ENCODE measurements at regions not wholly inside any gene's neighbourhood (a gene's known extent, or its start where the extent isn't known, plus 50 kb on each side); places are given as distances from the start of the nearest gene placed in this dataset.
"Not testable (repeated sequence)": the region's sequence is repeated elsewhere in the genome, so short reads cannot be mapped to it uniquely, and the experiment has no call there.

- Mint-ChIP-seq H3K9me3 (no peaks in the 10 kb centered on the region), H3K36me3 (ENCODE audit: low read depth) (no peaks in the 10 kb centered on the region), H3K4me1 (peaks cover 22% of the 10 kb centered on the region), H3K4me3 (no peak overlapping the region), H3K27ac (no peak overlapping the region), H3K27me3 (no peaks in the 10 kb centered on the region)
- DNase-seq (no peak), ATAC-seq (no peak)
These were observed 2095.9 kb downstream of the LRRC4C start for GRCh38 chr11:39363571-39363970.

GRCh38 chr11:39361557-39361956, 2097.9 kb downstream of the LRRC4C start:
- H3K27me3 Mint-ChIP-seq: no peaks in the 10 kb centered on the region
- peaks cover 5% of the 10 kb centered on the region for H3K4me1 Mint-ChIP-seq
- DNase-seq (no peak), ATAC-seq (no peak)
- no peaks in the 10 kb centered on the region for H3K9me3 Mint-ChIP-seq
- no peak overlapping the region for H3K27ac Mint-ChIP-seq
- H3K36me3 Mint-ChIP-seq (ENCODE audit: low read depth): no peaks in the 10 kb centered on the region
- no peak overlapping the region for H3K4me3 Mint-ChIP-seq

GRCh38 chr11:39345834-39346442, 2113.5 kb downstream of the LRRC4C start:
- Mint-ChIP-seq H3K27ac (no peak overlapping the region), H3K27me3 (no peaks in the 10 kb centered on the region), H3K36me3 (ENCODE audit: low read depth) (no peaks in the 10 kb centered on the region), H3K4me1 (no peaks in the 10 kb centered on the region), H3K9me3 (no peaks in the 10 kb centered on the region), H3K4me3 (no peak overlapping the region)
- no peak for DNase-seq
- ATAC-seq: no peak

- no peak for ATAC-seq
- no peak for DNase-seq
- H3K9me3 Mint-ChIP-seq: peaks cover 26% of the 10 kb centered on the region
- no peaks in the 10 kb centered on the region for H3K27me3 Mint-ChIP-seq
- no peaks in the 10 kb centered on the region for H3K36me3 Mint-ChIP-seq (ENCODE audit: low read depth)
- H3K4me3 Mint-ChIP-seq: no peak overlapping the region
- no peak overlapping the region for H3K27ac Mint-ChIP-seq
- no peaks in the 10 kb centered on the region for H3K4me1 Mint-ChIP-seq
These were observed 2118.0 kb downstream of the LRRC4C start for GRCh38 chr11:39341461-39341860.

- not testable (repeated sequence) for H3K4me3 Mint-ChIP-seq; H3K36me3 Mint-ChIP-seq (ENCODE audit: low read depth); H3K27ac Mint-ChIP-seq; ATAC-seq; H3K27me3 Mint-ChIP-seq; H3K4me1 Mint-ChIP-seq; DNase-seq
- H3K9me3 Mint-ChIP-seq: peaks cover 23% of the 10 kb centered on the region
These were observed 2126.4 kb downstream of the LRRC4C start for GRCh38 chr11:39333006-39333405.

- Mint-ChIP-seq H3K4me3 (no peak overlapping the region), H3K27ac (no peak overlapping the region)
- DNase-seq: no peak
These were observed 2132.2 kb downstream of the LRRC4C start for GRCh38 chr11:39327302-39327701.

GRCh38 chr11:39311888-39312287, 2147.6 kb downstream of the LRRC4C start:
- not testable (repeated sequence) for H3K4me3 Mint-ChIP-seq; H3K36me3 Mint-ChIP-seq (ENCODE audit: low read depth); H3K4me1 Mint-ChIP-seq; H3K27ac Mint-ChIP-seq; ATAC-seq; DNase-seq; H3K27me3 Mint-ChIP-seq
- peaks cover 19% of the 10 kb centered on the region for H3K9me3 Mint-ChIP-seq

More at GRCh38 chr11:39327302-39327701, 2132.2 kb downstream of the LRRC4C start:
- Mint-ChIP-seq H3K4me1 (no peaks in the 10 kb centered on the region), H3K36me3 (ENCODE audit: low read depth) (no peaks in the 10 kb centered on the region), H3K27me3 (no peaks in the 10 kb centered on the region), H3K9me3 (peaks cover 4% of the 10 kb centered on the region)
- no peak for ATAC-seq

GRCh38 chr11:39304586-39304985, 2154.9 kb downstream of the LRRC4C start:
- Mint-ChIP-seq H3K36me3 (ENCODE audit: low read depth) (no peaks in the 10 kb centered on the region), H3K27ac (no peak overlapping the region), H3K4me1 (no peaks in the 10 kb centered on the region), H3K9me3 (peaks cover 14% of the 10 kb centered on the region), H3K27me3 (no peaks in the 10 kb centered on the region), H3K4me3 (no peak overlapping the region)
- DNase-seq (no peak), ATAC-seq (no peak)

- peaks cover 16% of the 10 kb centered on the region for H3K9me3 Mint-ChIP-seq
- ATAC-seq (no peak), DNase-seq (no peak)
- H3K4me1 Mint-ChIP-seq: no peaks in the 10 kb centered on the region
- no peaks in the 10 kb centered on the region for H3K27me3 Mint-ChIP-seq
- no peaks in the 10 kb centered on the region for H3K36me3 Mint-ChIP-seq (ENCODE audit: low read depth)
- no peak overlapping the region for H3K27ac Mint-ChIP-seq
- H3K4me3 Mint-ChIP-seq: no peak overlapping the region
These were observed 2164.8 kb downstream of the LRRC4C start for GRCh38 chr11:39294648-39295047.

- H3K4me3 Mint-ChIP-seq: no peak overlapping the region
- H3K4me1 Mint-ChIP-seq: no peaks in the 10 kb centered on the region
- DNase-seq: no peak
- H3K27ac Mint-ChIP-seq: no peak overlapping the region
- H3K27me3 Mint-ChIP-seq: no peaks in the 10 kb centered on the region
- no peak for ATAC-seq
- H3K36me3 Mint-ChIP-seq (ENCODE audit: low read depth): no peaks in the 10 kb centered on the region
- H3K9me3 Mint-ChIP-seq: peaks cover 7% of the 10 kb centered on the region
These were observed 2171.4 kb downstream of the LRRC4C start for GRCh38 chr11:39288011-39288410.

- DNase-seq (no peak), ATAC-seq (no peak)
- Mint-ChIP-seq H3K4me3 (no peak overlapping the region), H3K27me3 (no peaks in the 10 kb centered on the region), H3K4me1 (no peaks in the 10 kb centered on the region), H3K27ac (no peak overlapping the region), H3K9me3 (peaks cover 17% of the 10 kb centered on the region), H3K36me3 (ENCODE audit: low read depth) (no peaks in the 10 kb centered on the region)
These were observed 2191.2 kb downstream of the LRRC4C start for GRCh38 chr11:39268176-39268690.

- no peak overlapping the region for H3K4me3 Mint-ChIP-seq
- peaks cover 34% of the 10 kb centered on the region for H3K9me3 Mint-ChIP-seq
- no peaks in the 10 kb centered on the region for H3K36me3 Mint-ChIP-seq (ENCODE audit: low read depth)
- ATAC-seq (no peak), DNase-seq (no peak)
- H3K27me3 Mint-ChIP-seq: no peaks in the 10 kb centered on the region
- no peaks in the 10 kb centered on the region for H3K4me1 Mint-ChIP-seq
- no peak overlapping the region for H3K27ac Mint-ChIP-seq
These were observed 2203.8 kb downstream of the LRRC4C start for GRCh38 chr11:39255648-39256047.

GRCh38 chr11:39249566-39250365, 2209.7 kb downstream of the LRRC4C start:
- DNase-seq (no peak), ATAC-seq (no peak)
- Mint-ChIP-seq H3K36me3 (ENCODE audit: low read depth) (no peaks in the 10 kb centered on the region), H3K27ac (no peak overlapping the region), H3K27me3 (no peaks in the 10 kb centered on the region), H3K4me1 (no peaks in the 10 kb centered on the region), H3K9me3 (peaks cover 7% of the 10 kb centered on the region), H3K4me3 (no peak overlapping the region)

- no peak for DNase-seq
- Mint-ChIP-seq H3K9me3 (peaks cover 4% of the 10 kb centered on the region), H3K27me3 (no peaks in the 10 kb centered on the region), H3K27ac (no peak overlapping the region), H3K4me1 (no peaks in the 10 kb centered on the region), H3K36me3 (ENCODE audit: low read depth) (no peaks in the 10 kb centered on the region), H3K4me3 (no peak overlapping the region)
- no peak for ATAC-seq
These were observed 2211.8 kb downstream of the LRRC4C start for GRCh38 chr11:39247570-39248137.

- Mint-ChIP-seq H3K36me3 (ENCODE audit: low read depth) (no peaks in the 10 kb centered on the region), H3K9me3 (peaks cover 6% of the 10 kb centered on the region), H3K4me1 (no peaks in the 10 kb centered on the region), H3K27me3 (no peaks in the 10 kb centered on the region), H3K27ac (no peak overlapping the region), H3K4me3 (no peak overlapping the region)
- no peak for DNase-seq
- no peak for ATAC-seq
These were observed 2219.9 kb downstream of the LRRC4C start for GRCh38 chr11:39239553-39239952.
